ENCODE measurements at regions not wholly inside any gene's neighbourhood (a gene's known extent, or its start where the extent isn't known, plus 50 kb on each side); places are given as distances from the start of the nearest gene placed in this dataset.

DNA sequence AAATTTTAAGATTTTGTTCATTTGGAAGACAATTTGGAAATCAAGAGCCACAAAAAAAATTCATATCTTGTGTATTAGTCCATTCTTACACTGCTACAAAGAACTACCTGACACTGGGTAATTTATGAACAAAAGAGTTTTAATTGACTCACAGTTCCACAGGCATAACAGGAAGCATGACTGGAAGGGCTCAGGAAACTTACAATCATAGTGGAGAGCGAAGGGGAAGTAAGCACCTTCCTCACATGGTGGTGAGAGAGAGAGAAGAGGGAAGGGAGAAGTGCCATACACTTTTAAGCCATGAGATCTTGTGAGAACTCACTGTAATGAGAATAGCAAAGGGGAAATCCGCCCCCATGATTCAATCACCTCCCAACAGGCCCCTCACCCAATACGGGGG is 274.4 kb downstream of the KCNN2 start:
- Histone ChIP-seq H3K4me2 (ENCODE audit: insufficient read depth in 1 of 2, low read depth in 2 of 2, low read length in 2 of 2) (no peak overlapping the region), H2BK15ac (ENCODE audit: low read length) (no peak overlapping the region), H3K27me3 (replicated peaks in 1 of 4; ENCODE audit: control insufficient read depth in 3 of 4, extremely low read depth in 1 of 4, insufficient read depth in 3 of 4, low read length in 3 of 4) (no peaks in the 10 kb centered on the region), H3K79me2 (ENCODE audit: control insufficient read depth in 1 of 2, insufficient read depth in 2 of 2, low read length in 2 of 2) (no peaks in the 10 kb centered on the region), H3K14ac (ENCODE audit: insufficient read length) (no peak overlapping the region), H2BK120ac (replicated peaks; ENCODE audit: low read depth, low read length) (no peak overlapping the region), H3K4me3 (ENCODE audit: extremely low read depth in 1 of 4, insufficient read depth in 2 of 4, low read depth in 3 of 4, low read length in 4 of 4) (no peak overlapping the region), H3K79me1 (ENCODE audit: low read depth, low read length) (no peaks in the 10 kb centered on the region), H3K27ac (ENCODE audit: low read depth, low read length) (no peak overlapping the region), H4K5ac (ENCODE audit: insufficient read length, low read depth, low read length) (no peak overlapping the region), H2BK5ac (ENCODE audit: low read depth, low read length) (no peak overlapping the region), H2AK5ac (ENCODE audit: low read depth, low read length) (no peak overlapping the region), H3K9me3 (ENCODE audit: insufficient read depth in 2 of 2, low read depth in 1 of 2, low read length in 1 of 2) (no peaks in the 10 kb centered on the region), H2BK20ac (ENCODE audit: low read length) (no peak overlapping the region), H3K36me3 (ENCODE audit: control insufficient read depth in 2 of 4, insufficient read depth in 4 of 4, low read length in 3 of 4) (no peaks in the 10 kb centered on the region), H3K9ac (replicated peaks in 1 of 4; ENCODE audit: extremely low read depth in 1 of 4, low read depth in 3 of 4, low read length in 3 of 4) (no peak overlapping the region), H3K4ac (replicated peaks; ENCODE audit: insufficient read length, low read depth, low read length) (no peak overlapping the region), H4K20me1 (replicated peaks in 1 of 2; ENCODE audit: control insufficient read depth in 1 of 2, insufficient read depth in 2 of 2, low read length in 2 of 2) (no peaks in the 10 kb centered on the region), H2BK12ac (ENCODE audit: low read depth, low read length) (no peak overlapping the region), H3K56ac (replicated peaks; ENCODE audit: insufficient read length, low read depth, low read length) (no peak overlapping the region), H3K18ac (ENCODE audit: extremely low read depth, low read length) (no peak overlapping the region), H4K8ac (ENCODE audit: extremely low read depth, insufficient read depth, low read length) (no peak overlapping the region), H3K4me1 (replicated peaks in 1 of 4; ENCODE audit: control insufficient read depth in 3 of 4, insufficient read depth in 4 of 4, low read length in 3 of 4) (no peaks in the 10 kb centered on the region), H2AFZ (ENCODE audit: low read length) (no peak overlapping the region), H4K91ac (replicated peaks; ENCODE audit: insufficient read length, low read length) (no peak overlapping the region), H3K23ac (ENCODE audit: insufficient read length) (no peak overlapping the region), H3K23me2 (ENCODE audit: low read depth, low read length) (no peaks in the 10 kb centered on the region)
- CTCF ChIA-PET (ENCODE audit: partially characterized antibody) = no interaction called here
- POLR2A ChIA-PET (ENCODE audit: partially characterized antibody) = no interaction called here
- FAIRE-seq (no peak), DNase-seq (ENCODE audit: low read depth in 1 of 2, low spot score in 2 of 2) (no peak)
- no peak for TF ChIP-seq NRF1 (IDR thresholded peaks at IDR 0.05; ENCODE audit: low read depth, low read length)
- TF ChIP-seq CBX5 (IDR thresholded peaks at IDR 0.05; ENCODE audit: low read depth, low read length) = no peak
- TF ChIP-seq, protein P1, sequence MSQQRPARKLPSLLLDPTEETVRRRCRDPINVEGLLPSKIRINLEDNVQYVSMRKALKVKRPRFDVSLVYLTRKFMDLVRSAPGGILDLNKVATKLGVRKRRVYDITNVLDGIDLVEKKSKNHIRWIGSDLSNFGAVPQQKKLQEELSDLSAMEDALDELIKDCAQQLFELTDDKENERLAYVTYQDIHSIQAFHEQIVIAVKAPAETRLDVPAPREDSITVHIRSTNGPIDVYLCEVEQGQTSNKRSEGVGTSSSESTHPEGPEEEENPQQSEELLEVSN (IDR thresholded peaks at IDR 0.05) = no peak
- no peak for TF ChIP-seq JUN (IDR thresholded peaks at IDR 0.05; ENCODE audit: low read depth, low read length)
- no peak for TF ChIP-seq EGR1 (IDR thresholded peaks at IDR 0.05; ENCODE audit: borderline replicate concordance, low read depth, low read length)
- TF ChIP-seq FOSL1 (IDR thresholded peaks at IDR 0.05; ENCODE audit: insufficient read depth, low read depth, low read length) = no peak
- TF ChIP-seq HDAC6 (IDR thresholded peaks at IDR 0.05; ENCODE audit: low read depth, low read length) = no peak
- TF ChIP-seq SRF (IDR thresholded peaks at IDR 0.05; ENCODE audit: low read depth, low read length) = no peak
- no peak for TF ChIP-seq YY1 (IDR thresholded peaks at IDR 0.05; ENCODE audit: low read depth, low read length)
- no peak for TF ChIP-seq TAF1 (IDR thresholded peaks at IDR 0.05; ENCODE audit: low read depth, low read length)
- no peak for TF ChIP-seq CHD1 (IDR thresholded peaks at IDR 0.05; ENCODE audit: low read depth, low read length)
- no peak for TF ChIP-seq KDM5A (IDR thresholded peaks at IDR 0.05; ENCODE audit: low read length)
- TF ChIP-seq MAFK (IDR thresholded peaks at IDR 0.05; ENCODE audit: low read depth, low read length) = no peak
- no peak for TF ChIP-seq POU5F1 (IDR thresholded peaks at IDR 0.05; ENCODE audit: low read depth, low read length)
- WGBS, 2 experiments (ENCODE audit: extremely low coverage in 1 of 2, insufficient coverage in 1 of 2, insufficient read length in 1 of 2, insufficient replicate concordance in 2 of 2, low coverage in 1 of 2, low lambda C conversion rate in 2 of 2, missing lambda C conversion rate in 1 of 2) = 97% methylated on average over 3 of the region's 3 CpGs; no CpG with 5 or more reads in 1 of the 2 experiments

All from H1 (cell line).